Prostate gland (tissue), 2 donors: ENCODE measurements at regions not wholly inside any gene's neighbourhood (a gene's known extent, or its start where the extent isn't known, plus 50 kb on each side); places are given as distances from the start of the nearest gene placed in this dataset.

Experiments used
- DNase-seq: peaks from one replicate; pipeline ENCODE4 v3.0.0-alpha.2; 2019; ENCODE audit warnings: low spot score
- H3K27ac ChIP-seq, 2 donors: fragments of 200-600 bp; sonication (generic); 2 replicates each; pipeline ENCODE4 v1.5.1; 2017 to 2019
- H3K27me3 ChIP-seq: fragments of 200-600 bp; sonication (generic); replicated peaks from 2 replicates; pipeline ENCODE4 v1.5.1; 2019; ENCODE audit not compliant: insufficient read depth
- H3K36me3 ChIP-seq, 2 donors: fragments of 200-600 bp; sonication (generic); 1 replicate in 1 of 2; 2 replicates in 1 of 2; pipeline versions ENCODE4 v1.5.1 to v1.8.1; 2017 to 2019
- H3K4me1 ChIP-seq: fragments of 200-600 bp; sonication (generic); replicated peaks from 2 replicates; pipeline ENCODE4 v1.5.1; 2019
- H3K4me3 ChIP-seq, 2 donors: fragments of 200-600 bp; sonication (generic); 2 replicates each; pipeline ENCODE4 v1.5.1; 2017 to 2019
- H3K9me3 ChIP-seq: fragments of 200-600 bp; sonication (generic); 2 replicates; pipeline ENCODE4 v1.5.1; 2017
- CTCF ChIP-seq, 4 experiments: fragments of 200-600 bp in 2 of 4; fragments of 450-650 bp in 2 of 4; sonication (generic) in 2 of 4; IDR thresholded peaks; 1 replicate in 3 of 4; 2 replicates in 1 of 4; pipeline ENCODE4 v1.5.1; 2016 to 2019; ENCODE audit warnings: antibody characterized with exemption in 4 of 4, mild to moderate bottlenecking in 2 of 4, moderate library complexity in 2 of 4
- POLR2A ChIP-seq: fragments of 450-650 bp; IDR thresholded peaks from one replicate; pipeline ENCODE4 v1.6.1; 2016; ENCODE audit warnings: antibody characterized with exemption, mild to moderate bottlenecking
- POLR2AphosphoS5 ChIP-seq: sonication (generic); formaldehyde crosslinking; IDR thresholded peaks from one replicate; pipeline ENCODE4 v1.6.1; 2017; ENCODE audit warnings: antibody characterized with exemption
- WGBS: methylation state at CpG from one replicate; pipeline ENCODE4 v1.1.5; 2018; 5-methylcytosine and 5-hydroxymethylcytosine counted together
- intact Hi-C: fragments of 100-400 bp; cut with DNase I; formaldehyde crosslinking; loops from one replicate; pipeline ENCODE4 v1.14.2; 2022

GRCh38 chrX:137431693-137432488 is 134.0 kb upstream of the ZIC3 start:
- Histone ChIP-seq H3K36me3 (no peaks in the 10 kb centered on the region), H3K27ac (no peak overlapping the region), H3K4me3 (no peak overlapping the region), H3K9me3 (no peaks in the 10 kb centered on the region), H3K4me1 (no peaks in the 10 kb centered on the region), H3K27me3 (peaks cover 2% of the 10 kb centered on the region)
- DNase-seq: no peak
- TF ChIP-seq POLR2AphosphoS5 (no peak), POLR2A (no peak), CTCF (IDR thresholded peaks at IDR 0.05) (no peak)
- 44% methylated on average over 2 of the region's 2 CpGs for WGBS
- intact Hi-C loops: no loop called here

- H3K36me3 ChIP-seq: no peaks in the 10 kb centered on the region
- no peak overlapping the region for H3K27ac ChIP-seq
- peaks cover 2% of the 10 kb centered on the region for H3K27me3 ChIP-seq
- no peak overlapping the region for H3K4me3 ChIP-seq
- no peaks in the 10 kb centered on the region for H3K4me1 ChIP-seq
- H3K9me3 ChIP-seq: no peaks in the 10 kb centered on the region
- DNase-seq: no peak
- intact Hi-C loops: no loop called here
- TF ChIP-seq CTCF (IDR thresholded peaks at IDR 0.05) (no peak), POLR2AphosphoS5 (no peak)
Observed at GRCh38 chrX:137430984-137431475, 134.9 kb upstream of the ZIC3 start.

GRCh38 chrX:137430301-137430700 is 135.6 kb upstream of the ZIC3 start:
- intact Hi-C loops: no loop called here
- no peaks in the 10 kb centered on the region for H3K4me1 ChIP-seq

DNA sequence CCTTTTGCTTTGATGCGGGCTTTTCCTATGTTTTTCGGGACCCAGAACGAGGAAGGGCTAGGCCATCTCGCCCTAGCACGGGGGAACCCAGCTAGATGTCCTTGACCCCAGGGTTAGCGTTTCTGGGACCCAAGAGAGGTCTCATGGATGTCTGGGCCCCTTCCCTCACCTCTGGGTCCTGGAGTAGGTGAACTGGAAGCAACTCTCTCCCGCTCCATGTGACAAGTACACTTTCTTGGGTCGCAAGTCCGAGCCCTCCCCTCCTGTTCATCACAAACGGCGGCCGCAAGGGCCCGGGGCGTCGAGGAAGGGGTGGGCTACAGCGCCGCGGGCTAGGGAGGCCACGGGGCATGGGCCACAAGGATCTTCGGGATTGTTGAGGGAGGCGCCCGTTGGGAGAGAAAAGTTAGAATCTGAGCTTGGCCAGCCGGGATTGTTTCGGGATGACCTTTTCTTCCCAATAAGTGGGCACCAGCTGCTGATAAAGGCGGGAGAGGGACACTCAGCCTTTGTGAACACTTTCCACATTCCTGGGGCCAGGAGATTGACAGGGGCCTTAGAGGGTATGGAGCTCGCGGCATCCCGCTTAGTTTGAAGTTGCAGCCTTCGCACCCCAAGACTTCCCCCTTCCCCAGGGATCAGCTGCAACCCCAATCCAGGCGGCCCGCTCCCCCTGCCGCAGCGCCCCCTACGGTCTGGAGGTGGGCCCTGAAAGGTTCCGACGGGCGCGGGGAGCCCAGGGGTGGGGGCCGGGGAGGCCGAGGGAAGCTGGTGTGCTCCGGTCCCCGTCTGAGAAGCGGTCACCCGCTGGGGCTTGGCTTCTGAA is 136.9 kb upstream of the ZIC3 start:
- no peak for TF ChIP-seq POLR2AphosphoS5
- TF ChIP-seq CTCF (IDR thresholded peaks at IDR 0.05): no peak
- TF ChIP-seq POLR2A: no peak
- H3K27me3 ChIP-seq: peaks cover 2% of the 10 kb centered on the region

More at GRCh38 chrX:137430301-137430700, 135.6 kb upstream of the ZIC3 start:
- Histone ChIP-seq H3K27ac (no peak overlapping the region), H3K36me3 (no peaks in the 10 kb centered on the region), H3K9me3 (no peaks in the 10 kb centered on the region), H3K27me3 (peaks cover 2% of the 10 kb centered on the region), H3K4me3 (no peak overlapping the region)
- WGBS: 0% methylated on average over 3 of the region's 17 CpGs
- no peak for TF ChIP-seq CTCF (IDR thresholded peaks at IDR 0.05)
- TF ChIP-seq POLR2AphosphoS5: no peak
- no peak for TF ChIP-seq POLR2A
- DNase-seq: no peak

More for the DNA sequence above, 136.9 kb upstream of the ZIC3 start:
- no peak for DNase-seq
- no peaks in the 10 kb centered on the region for H3K9me3 ChIP-seq
- H3K4me1 ChIP-seq: no peaks in the 10 kb centered on the region
- no peak overlapping the region for H3K27ac ChIP-seq
- no peak overlapping the region for H3K4me3 ChIP-seq
- WGBS: 9% methylated on average over 27 of the region's 44 CpGs
- no peaks in the 10 kb centered on the region for H3K36me3 ChIP-seq
- intact Hi-C loops: no loop called here
